ENCODE measurements at regions not wholly inside any gene's neighbourhood (a gene's known extent, or its start where the extent isn't known, plus 50 kb on each side); places are given as distances from the start of the nearest gene placed in this dataset.

DNA sequence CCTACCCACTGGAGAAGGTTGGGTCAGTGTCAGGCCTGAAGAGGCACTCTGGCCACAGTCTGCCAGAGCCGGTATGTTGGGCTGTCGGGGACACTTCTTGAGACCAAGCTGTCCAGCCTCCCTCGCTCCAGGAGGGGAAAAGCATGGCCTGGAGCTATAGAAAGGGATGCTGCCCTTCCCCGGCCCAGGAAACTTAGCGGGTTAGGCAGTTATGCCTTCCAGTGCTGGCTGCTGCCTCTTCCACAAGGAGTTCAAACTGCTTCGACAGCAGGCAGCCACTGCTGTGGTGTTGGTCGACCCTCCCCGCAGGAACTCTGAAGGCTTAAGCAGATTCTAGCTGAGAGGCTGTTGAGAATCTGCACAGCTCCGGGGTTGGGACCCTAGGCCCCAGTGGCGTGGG, 819.4 kb downstream of the DIPK2A start:
- Histone ChIP-seq H3K9me3 (ENCODE audit: control insufficient read depth in 4 of 4, low read length in 3 of 4) (no peaks in the 10 kb centered on the region), H3K36me3 (ENCODE audit: control insufficient read depth in 4 of 4, insufficient read depth in 3 of 4, low read depth in 1 of 4, low read length in 3 of 4) (no peaks in the 10 kb centered on the region), H3K27me3 (ENCODE audit: control insufficient read depth in 4 of 4, insufficient read depth in 4 of 4, low read length in 3 of 4) (no peaks in the 10 kb centered on the region), H3K4me1 (ENCODE audit: control insufficient read depth in 4 of 4, insufficient read depth in 4 of 4, low read length in 3 of 4) (no peaks in the 10 kb centered on the region), H3K27ac (ENCODE audit: low read depth in 1 of 2, low read length in 2 of 2) (no peak overlapping the region), H3K9ac (ENCODE audit: low read depth in 1 of 2, low read length in 2 of 2) (no peak overlapping the region), H3K4me3 (ENCODE audit: low read depth in 1 of 3, low read length in 3 of 3) (no peak overlapping the region)
- DNase-seq (ENCODE audit: low spot score), result no peak
- TF ChIP-seq YY1 (IDR thresholded peaks at IDR 0.05) (no peak), RXRA (IDR thresholded peaks at IDR 0.05) (no peak), FOXA1 (IDR thresholded peaks at IDR 0.05) (no peak), REST (IDR thresholded peaks at IDR 0.05) (no peak), TAF1 (conservative IDR thresholded peaks at IDR 0.05) (no peak), NR2F2 (IDR thresholded peaks at IDR 0.05) (no peak), JUND (IDR thresholded peaks at IDR 0.05) (no peak)
- WGBS, result 87% methylated on average over 10 of the region's 10 CpGs

- peaks cover 0 to 3% (median 0%) of the 10 kb centered on the region in 4 donors for H3K27me3 ChIP-seq (ENCODE audit: control insufficient read depth in 4 of 4, insufficient read depth in 4 of 4, low read length in 3 of 4)
- H3K9me3 ChIP-seq (ENCODE audit: control insufficient read depth in 4 of 4, low read length in 3 of 4), result peaks cover 0 to 3% (median 0%) of the 10 kb centered on the region in 4 donors
- H3K4me1 ChIP-seq (ENCODE audit: control insufficient read depth in 4 of 4, insufficient read depth in 4 of 4, low read length in 3 of 4), result no peaks in the 10 kb centered on the region
- no peak overlapping the region for H3K9ac ChIP-seq (ENCODE audit: low read depth in 1 of 2, low read length in 2 of 2)
- H3K36me3 ChIP-seq (ENCODE audit: control insufficient read depth in 4 of 4, insufficient read depth in 3 of 4, low read depth in 1 of 4, low read length in 3 of 4), result no peaks in the 10 kb centered on the region
- no peak overlapping the region for H3K4me3 ChIP-seq (ENCODE audit: low read depth in 1 of 3, low read length in 3 of 3)
- TF ChIP-seq EGR1 (IDR thresholded peaks at IDR 0.05; ENCODE audit: low read depth in 2 of 2), result no peak
- TF ChIP-seq YY1 (IDR thresholded peaks at IDR 0.05), result no peak
- no peak overlapping the region for H3K27ac ChIP-seq (ENCODE audit: low read depth in 1 of 2, low read length in 2 of 2)
- DNase-seq (ENCODE audit: low spot score), result no peak
- 96% methylated on average over 1 of the region's 1 CpG for WGBS
These were observed 830.3 kb downstream of the DIPK2A start for GRCh38 chr3:144801890-144802289.

- no peaks in the 10 kb centered on the region for H3K9me3 ChIP-seq (ENCODE audit: control insufficient read depth in 4 of 4, low read length in 3 of 4)
- no peaks in the 10 kb centered on the region for H3K36me3 ChIP-seq (ENCODE audit: control insufficient read depth in 4 of 4, insufficient read depth in 3 of 4, low read depth in 1 of 4, low read length in 3 of 4)
- no peak overlapping the region for H3K9ac ChIP-seq (ENCODE audit: low read depth in 1 of 2, low read length in 2 of 2)
- WGBS, result 74% methylated on average over 1 of the region's 1 CpG
- peaks cover 0 to 3% (median 0%) of the 10 kb centered on the region in 4 donors for H3K27me3 ChIP-seq (ENCODE audit: control insufficient read depth in 4 of 4, insufficient read depth in 4 of 4, low read length in 3 of 4)
- no peak overlapping the region for H3K27ac ChIP-seq (ENCODE audit: low read depth in 1 of 2, low read length in 2 of 2)
- DNase-seq (ENCODE audit: low spot score), result no peak
- H3K4me3 ChIP-seq (ENCODE audit: low read depth in 1 of 3, low read length in 3 of 3), result no peak overlapping the region
- no peaks in the 10 kb centered on the region for H3K4me1 ChIP-seq (ENCODE audit: control insufficient read depth in 4 of 4, insufficient read depth in 4 of 4, low read length in 3 of 4)
- TF ChIP-seq RXRA (IDR thresholded peaks at IDR 0.05) (no peak), ZBTB33 (IDR thresholded peaks at IDR 0.05) (no peak), JUND (IDR thresholded peaks at IDR 0.05) (no peak), MAX (IDR thresholded peaks at IDR 0.05) (no peak), ATF3 (IDR thresholded peaks at IDR 0.05) (no peak), FOXA2 (IDR thresholded peaks at IDR 0.05) (no peak), NR2F2 (IDR thresholded peaks at IDR 0.05) (no peak), GABPA (IDR thresholded peaks at IDR 0.05 in 1 of 2, conservative IDR thresholded peaks at IDR 0.05 in 1 of 2) (no peak), RAD21 (IDR thresholded peaks at IDR 0.05) (no peak), SP1 (IDR thresholded peaks at IDR 0.05) (no peak), HNF4G (IDR thresholded peaks at IDR 0.05) (no peak), REST (IDR thresholded peaks at IDR 0.05) (no peak), TAF1 (conservative IDR thresholded peaks at IDR 0.05) (no peak), EGR1 (IDR thresholded peaks at IDR 0.05; ENCODE audit: low read depth in 2 of 2) (no peak), HNF4A (conservative IDR thresholded peaks at IDR 0.05) (no peak)
These were observed 837.8 kb downstream of the DIPK2A start for GRCh38 chr3:144809380-144809779.
